Stimulated activated CD4-positive, alpha-beta T cell treated with anti-CD3 and anti-CD28 coated beads, Interleukin-15, amount 100 ng/mL, for 48 hours (primary cell): ENCODE measurements at regions not wholly inside any gene's neighbourhood (a gene's known extent, or its start where the extent isn't known, plus 50 kb on each side); places are given as distances from the start of the nearest gene placed in this dataset.
A peak's percentile ranks its signal among the peaks of the same experiment; 100 is the strongest.
"Not testable (repeated sequence)": the region's sequence is repeated elsewhere in the genome, so short reads cannot be mapped to it uniquely, and the experiment has no call there.

Experiments used
- DNase-seq, 2 donors: peaks; one replicate each; pipeline ENCODE4 v3.0.0-alpha.2; 2020; ENCODE audit warnings: low read depth in 2 of 2

- no peak for DNase-seq
Observed at GRCh38 chr12:32010631-32011336, 51.6 kb downstream of the RESF1 start.

- no peak for DNase-seq
Observed at GRCh38 chr12:32012249-32012785, 53.1 kb downstream of the RESF1 start.

DNA sequence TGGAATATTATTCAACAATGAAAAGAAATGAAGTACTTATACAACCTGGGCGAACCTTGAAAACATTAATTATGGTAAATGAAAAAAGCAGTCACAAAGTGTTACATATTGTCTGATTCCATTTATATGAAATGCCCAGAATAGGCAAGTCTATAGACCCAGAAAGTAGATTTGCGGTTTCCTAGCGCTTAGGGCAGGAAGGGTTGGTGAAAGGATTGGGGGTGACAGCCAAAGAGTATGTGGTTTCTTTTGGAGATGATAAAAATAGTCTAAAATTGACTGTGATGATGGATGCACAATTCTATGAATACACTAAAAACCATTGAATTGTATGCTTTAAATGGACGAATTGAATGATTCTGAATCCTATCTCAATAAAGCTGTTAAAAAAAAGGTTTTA lies 55.8 kb downstream of the RESF1 start:
- no peak for DNase-seq

- DNase-seq: no peak
Observed at GRCh38 chr12:32016680-32017482, 57.7 kb downstream of the RESF1 start.

- DNase-seq: no peak
Observed at GRCh38 chr12:32021346-32021773, 62.1 kb downstream of the RESF1 start.

DNA sequence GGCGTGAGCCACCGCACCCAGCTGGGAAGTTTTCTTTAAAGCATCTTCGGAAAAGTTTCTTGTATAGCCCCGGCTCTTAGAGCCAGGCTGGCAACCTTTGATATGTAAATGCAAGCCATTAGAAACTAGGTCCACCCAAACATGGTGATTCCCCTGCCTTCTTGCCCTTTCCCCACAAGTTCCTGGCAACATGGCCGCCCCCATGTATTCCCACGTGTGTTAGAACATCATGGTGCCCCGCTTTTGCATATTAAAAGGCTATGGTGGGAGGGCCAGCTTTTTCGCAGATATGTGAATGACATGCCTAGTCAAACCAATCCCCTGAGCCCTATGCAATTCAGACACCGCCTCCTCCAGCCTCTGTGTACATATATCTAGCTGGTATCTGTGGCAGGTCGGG lies 63.2 kb downstream of the RESF1 start:
- not testable (repeated sequence) for DNase-seq

DNA sequence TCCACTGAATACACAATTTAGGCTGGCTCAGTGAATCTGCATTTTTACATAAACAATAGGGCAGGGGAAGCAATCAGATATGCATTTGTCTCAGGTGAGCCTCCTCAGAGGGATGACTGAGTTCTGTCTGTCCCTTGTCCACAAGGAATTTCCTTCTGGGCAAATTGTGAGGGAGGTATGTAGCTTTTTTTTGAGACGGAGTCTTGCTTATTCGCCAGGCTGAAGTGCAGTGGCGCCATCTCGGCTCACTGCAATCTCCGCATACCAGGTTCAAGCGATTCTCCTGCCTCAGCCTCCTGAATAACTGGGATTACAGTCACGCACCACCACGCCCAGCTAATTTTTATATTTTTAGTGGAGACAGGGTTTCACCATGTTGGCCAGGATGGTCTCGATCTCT lies 64.6 kb downstream of the RESF1 start:
- not testable (repeated sequence) for DNase-seq

DNA sequence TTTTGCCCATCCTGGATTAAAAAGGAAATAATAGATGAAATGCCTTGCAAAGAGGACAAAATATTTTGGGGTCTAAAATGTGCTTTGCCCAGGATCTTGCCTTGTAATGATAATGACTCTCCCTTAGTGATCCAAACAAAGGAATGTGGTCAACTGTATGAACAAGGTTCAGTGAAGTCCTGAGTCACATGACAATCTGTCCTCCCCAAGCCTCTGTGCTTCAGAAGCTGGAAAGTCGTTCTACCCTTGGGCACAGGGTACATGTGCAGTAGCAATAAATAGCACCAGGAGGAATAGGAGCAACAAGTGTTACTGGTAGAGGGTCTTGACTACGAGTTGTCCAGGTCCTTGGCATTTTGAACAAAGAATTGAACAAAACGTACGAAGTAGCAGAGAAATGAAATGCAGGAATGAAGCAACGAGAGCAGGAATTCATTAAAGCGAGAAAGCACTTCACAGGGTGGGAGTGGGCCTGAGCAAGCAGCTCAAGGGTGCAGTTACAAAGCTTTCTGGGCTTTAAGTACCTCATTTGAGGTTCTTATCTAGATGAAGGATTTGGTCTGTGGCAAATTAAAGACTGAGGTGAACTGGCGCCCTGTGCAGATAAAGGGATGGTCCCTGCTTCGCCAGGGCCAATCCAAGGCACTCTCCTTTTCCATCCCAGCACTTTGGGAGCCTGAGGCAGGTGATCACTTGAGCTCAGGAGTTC lies 65.8 kb downstream of the RESF1 start:
- no peak for DNase-seq

DNA sequence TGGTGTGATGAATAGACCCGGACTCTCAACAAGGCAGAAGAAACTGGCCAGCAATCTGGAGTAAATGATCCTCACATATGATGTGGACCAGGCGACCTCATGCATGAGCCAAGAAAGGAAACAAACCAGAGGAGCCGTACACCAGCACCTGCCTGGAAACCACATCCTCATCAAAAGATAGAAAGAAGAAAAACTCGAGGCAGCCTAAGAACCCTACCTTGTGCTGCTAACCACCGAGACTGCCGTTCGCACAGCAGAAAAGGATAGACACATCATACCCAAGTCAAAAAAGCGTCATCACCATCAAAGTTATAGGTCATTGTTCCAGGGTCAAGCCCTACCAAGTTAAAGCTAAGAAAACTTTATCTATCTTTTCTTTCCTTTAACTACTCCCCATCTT lies 66.7 kb downstream of the RESF1 start:
- peak; percentile 39 to 47 for DNase-seq

GRCh38 chr12:32027684-32028365 lies 68.6 kb downstream of the RESF1 start:
- DNase-seq: no peak

DNA sequence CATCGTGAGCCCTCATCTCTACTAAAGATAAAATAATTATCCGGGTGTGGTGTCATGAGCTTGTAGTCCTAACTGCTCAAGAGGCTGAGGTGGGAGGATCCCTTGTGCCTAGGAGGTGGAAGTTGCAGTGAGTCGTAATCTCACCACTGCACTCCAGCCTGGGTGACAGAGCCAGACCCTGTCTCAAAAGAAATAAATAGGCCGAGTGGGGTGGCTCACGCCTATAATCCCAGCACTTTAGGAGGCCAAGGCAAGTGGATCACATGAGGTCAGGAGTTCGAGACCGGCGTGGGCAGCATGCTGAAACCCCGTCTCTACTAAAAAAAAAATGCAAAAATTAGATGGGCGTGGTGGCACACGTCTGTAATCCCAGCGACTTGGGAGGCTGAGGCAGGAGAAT lies 70.9 kb downstream of the RESF1 start:
- DNase-seq: no peak

GRCh38 chr12:32030676-32031075 lies 71.5 kb downstream of the RESF1 start:
- no peak for DNase-seq

DNA sequence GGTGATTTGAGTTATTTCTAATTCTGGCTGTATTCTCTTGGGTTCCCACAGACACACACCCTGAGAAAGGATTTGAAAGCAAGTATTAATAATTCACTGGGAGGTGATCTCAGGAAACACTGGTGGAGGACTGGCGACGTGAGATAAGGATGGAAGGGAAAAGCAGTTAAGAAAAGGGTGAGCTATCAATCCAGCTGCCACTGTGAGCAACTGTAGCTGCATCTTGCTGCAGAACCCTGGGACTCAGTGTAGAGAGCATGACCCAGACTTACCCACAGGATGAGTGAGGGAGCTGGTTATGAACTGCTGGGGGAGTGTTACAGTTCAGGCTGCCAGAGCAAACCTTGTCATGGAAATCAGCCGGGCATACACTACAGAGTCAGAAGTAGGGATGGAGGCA lies 71.9 kb downstream of the RESF1 start:
- no peak for DNase-seq

- no peak for DNase-seq
Observed at GRCh38 chr12:32032205-32032810, 73.1 kb downstream of the RESF1 start.

DNA sequence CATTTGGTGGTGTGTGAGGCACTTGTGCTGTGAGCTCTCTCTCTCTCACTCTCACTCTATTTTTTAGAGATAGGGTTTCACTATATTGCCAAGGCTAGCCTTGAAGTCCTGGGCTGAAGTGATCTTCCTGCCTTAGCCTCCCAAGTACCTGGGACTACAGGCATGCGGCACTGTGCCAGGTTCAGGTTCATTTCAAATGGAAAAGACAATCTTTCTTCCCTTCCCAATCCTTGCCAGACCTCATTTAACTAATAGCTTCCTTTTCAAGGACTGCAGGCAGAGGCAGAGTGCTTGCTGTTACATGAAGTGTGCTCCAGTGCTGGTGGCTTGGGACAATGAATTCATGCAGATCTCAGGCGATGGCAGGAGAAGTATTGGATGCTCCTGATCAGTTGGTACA lies 73.2 kb upstream of the BICD1 start:
- DNase-seq: no peak

DNA sequence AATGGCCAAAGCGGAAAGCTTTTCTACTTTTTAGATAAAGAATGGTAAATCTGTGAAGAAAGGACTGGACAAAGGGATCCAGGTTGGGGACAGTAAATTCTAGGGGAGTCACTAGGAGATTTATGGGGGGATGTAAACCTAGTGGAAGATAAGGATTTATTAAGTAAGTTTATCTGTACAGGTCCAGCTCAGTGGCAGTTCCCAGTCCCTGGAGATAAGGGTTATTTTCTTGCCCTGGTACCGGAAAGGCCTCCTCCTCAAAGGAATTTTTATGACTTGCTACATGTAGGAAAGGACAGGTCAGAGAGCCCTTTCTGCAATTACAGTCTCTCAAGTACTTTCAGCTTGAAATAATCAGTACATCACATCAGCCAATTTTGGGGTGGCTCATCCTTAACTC lies 72.6 kb upstream of the BICD1 start:
- no peak for DNase-seq

DNA sequence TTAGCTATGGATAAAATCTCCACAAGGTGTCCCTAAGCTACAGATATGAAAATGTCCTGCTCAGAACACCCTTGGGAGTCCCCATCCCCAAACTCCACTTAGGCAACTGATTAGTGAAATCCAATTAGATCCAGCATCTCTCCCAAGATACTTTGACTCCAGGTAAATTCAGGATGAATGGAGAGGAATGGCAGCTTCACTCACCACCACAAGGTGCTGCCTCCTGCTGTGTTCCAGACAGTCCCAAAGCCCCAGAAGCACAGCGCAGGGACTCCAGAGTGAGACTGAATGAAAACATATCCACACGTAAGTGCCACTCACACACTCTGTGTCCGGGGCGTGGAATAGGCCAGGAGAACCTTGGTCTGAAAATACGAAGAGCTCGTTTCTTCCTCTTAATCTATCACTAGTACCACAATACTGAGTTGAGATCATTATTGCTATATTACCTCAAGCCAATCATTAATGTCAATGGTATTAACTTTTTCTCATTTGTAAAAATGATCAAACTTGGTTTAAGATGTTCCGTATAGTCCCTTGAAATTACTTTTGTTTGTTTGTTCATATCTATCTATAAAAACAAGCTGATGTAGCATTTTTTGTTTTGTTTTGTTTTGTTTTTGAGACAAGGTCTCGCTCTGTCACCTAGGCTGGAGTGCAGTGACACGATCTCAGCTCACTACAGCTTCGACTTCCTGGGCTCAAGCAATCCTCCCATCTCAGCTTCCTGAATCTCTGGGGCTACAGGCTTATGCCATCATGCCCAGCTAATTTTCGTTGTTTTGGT lies 70.0 kb upstream of the BICD1 start:
- no peak for DNase-seq

- no peak for DNase-seq
Observed at GRCh38 chr12:32039347-32039746, 67.3 kb upstream of the BICD1 start.

DNA sequence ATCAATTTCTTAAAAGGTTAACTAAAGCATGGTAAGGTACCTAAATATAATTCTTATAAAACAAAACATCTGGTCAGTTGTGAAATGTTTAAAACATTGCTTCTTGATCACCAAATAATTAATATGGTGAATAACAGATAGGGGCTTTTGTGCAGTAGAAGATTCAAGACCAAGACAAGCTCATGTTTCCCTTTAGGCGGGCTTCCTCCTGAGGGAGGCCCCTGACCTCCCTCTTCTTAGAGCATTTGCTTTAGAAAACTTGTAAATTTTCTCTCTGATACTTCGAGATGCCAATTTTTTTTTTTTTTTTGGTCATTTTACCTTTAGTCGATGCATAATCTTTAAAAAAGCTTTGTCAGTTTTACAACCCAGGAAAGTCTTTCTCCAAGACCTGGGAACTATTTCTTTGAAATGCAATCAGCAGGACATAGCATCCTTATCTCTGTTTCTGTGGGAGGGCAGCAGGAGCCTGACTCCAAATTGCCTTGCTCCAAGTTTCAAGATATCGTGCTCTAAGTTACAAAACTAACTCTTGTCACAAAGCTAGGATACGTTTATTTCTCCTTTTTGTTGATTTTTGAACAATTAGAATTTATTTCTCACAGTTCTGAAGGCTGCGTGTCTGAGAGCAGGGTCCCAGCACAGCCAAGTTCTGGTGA lies 66.6 kb upstream of the BICD1 start:
- no peak for DNase-seq

- DNase-seq: no peak
Observed at GRCh38 chr12:32043928-32044549, 62.6 kb upstream of the BICD1 start.
